Right hindlimb (tissue), 1 donor: ENCODE measurements at regions not wholly inside any gene's neighbourhood (a gene's known extent, or its start where the extent isn't known, plus 50 kb on each side); places are given as distances from the start of the nearest gene placed in this dataset.
A peak's percentile ranks its signal among the peaks of the same experiment; 100 is the strongest.
"Not testable (repeated sequence)": the region's sequence is repeated elsewhere in the genome, so short reads cannot be mapped to it uniquely, and the experiment has no call there.

Experiments
- DNase-seq: peaks from one replicate; pipeline ENCODE4 v3.0.0-alpha.2; 2018

GRCh38 chr9:71504636-71505035 is 263.7 kb downstream of the CEMIP2 start:
- no peak for DNase-seq

- no peak for DNase-seq
Measured at GRCh38 chr9:71498691-71499090, 269.6 kb downstream of the CEMIP2 start.

DNA sequence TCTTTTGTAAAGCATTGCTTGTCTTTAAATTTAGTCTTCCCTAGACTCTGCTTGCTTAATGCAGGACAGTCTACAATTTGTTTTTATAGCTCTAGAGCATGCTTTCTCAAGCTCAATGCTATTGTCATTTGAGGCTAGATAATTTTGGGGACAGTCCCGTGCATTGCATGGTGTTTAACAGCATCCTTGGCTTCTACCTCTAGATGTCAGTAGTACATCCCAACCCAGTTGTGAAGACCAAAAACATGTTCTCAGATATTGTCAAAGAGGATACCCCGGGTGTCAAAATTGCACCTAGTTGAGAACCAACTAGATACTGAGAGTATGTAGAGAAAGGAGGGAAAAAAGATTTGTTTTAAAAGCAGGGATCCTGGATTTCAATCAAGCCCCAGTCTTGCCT is 277.5 kb downstream of the CEMIP2 start:
- no peak for DNase-seq

- peak; percentile 45 for DNase-seq
Measured at GRCh38 chr9:71487061-71487460, 281.3 kb downstream of the CEMIP2 start.

- no peak for DNase-seq
Measured at GRCh38 chr9:71485326-71485725, 283.0 kb downstream of the CEMIP2 start.

GRCh38 chr9:71483436-71483835 is 284.9 kb downstream of the CEMIP2 start:
- no peak for DNase-seq

- no peak for DNase-seq
Measured at GRCh38 chr9:71479621-71480020, 288.7 kb downstream of the CEMIP2 start.

DNA sequence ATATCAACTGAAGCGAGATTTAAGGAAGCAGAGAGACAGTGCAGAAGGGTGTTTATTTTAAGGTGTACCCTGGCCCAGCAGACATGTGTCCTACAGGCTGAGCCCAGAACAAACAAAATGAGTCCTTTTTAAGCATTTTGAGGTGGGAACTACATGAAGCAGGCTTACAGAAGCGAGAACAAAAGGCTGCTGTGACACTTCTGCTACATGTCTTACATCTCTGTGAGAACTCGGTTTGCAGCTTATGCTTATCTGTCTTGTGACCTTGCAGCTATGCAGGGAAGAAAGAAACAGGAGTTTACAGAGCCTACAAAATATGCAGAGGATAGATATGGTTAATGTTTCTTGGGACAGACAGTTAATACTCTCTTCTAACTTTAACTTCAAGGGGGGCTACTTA is 295.9 kb downstream of the CEMIP2 start:
- no peak for DNase-seq

DNA sequence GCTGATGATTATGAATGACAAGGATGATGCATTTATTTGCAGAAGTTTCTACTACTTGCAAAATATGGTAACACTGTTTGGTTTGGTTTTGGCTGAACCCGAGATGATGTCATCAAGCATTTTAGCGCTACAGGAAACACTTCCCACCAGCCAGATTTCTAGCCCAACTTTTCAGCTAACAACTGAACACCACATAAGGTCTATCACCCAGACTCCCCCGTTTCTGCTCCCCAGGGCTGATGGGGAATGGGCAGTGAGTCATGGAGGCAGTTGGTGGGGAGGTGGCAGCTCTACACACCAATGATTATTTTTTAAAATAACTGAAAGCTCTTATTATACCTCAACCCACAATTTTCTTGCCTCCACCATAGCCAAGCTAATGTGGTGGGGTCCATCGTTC is 302.9 kb downstream of the CEMIP2 start:
- no peak for DNase-seq

DNA sequence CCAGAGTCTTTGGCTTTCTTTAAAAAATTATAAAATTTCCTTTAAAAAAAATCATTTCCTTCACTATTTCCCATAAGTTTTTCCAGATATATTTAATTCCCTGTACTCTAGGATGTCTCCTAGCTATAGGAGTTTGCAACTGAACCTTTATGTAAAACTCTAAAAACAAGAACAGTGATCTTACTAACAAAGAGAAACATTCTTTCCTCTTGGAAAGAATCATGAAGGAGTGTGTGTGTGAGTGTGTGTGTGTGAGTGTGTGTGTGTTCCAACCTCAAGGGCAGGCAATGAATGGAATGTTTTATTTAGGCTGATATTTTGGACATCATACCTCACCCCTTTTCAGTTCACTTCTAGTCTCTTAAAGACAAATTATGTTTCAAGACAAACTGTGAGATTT is 309.2 kb downstream of the CEMIP2 start:
- DNase-seq = no peak

GRCh38 chr9:71446473-71447411 is 321.6 kb downstream of the CEMIP2 start:
- peak; percentile 87 for DNase-seq

GRCh38 chr9:71446106-71446472 is 322.2 kb downstream of the CEMIP2 start:
- no peak for DNase-seq

GRCh38 chr9:71442937-71443336 is 321.5 kb upstream of the TRPM3 start:
- DNase-seq = no peak

DNA sequence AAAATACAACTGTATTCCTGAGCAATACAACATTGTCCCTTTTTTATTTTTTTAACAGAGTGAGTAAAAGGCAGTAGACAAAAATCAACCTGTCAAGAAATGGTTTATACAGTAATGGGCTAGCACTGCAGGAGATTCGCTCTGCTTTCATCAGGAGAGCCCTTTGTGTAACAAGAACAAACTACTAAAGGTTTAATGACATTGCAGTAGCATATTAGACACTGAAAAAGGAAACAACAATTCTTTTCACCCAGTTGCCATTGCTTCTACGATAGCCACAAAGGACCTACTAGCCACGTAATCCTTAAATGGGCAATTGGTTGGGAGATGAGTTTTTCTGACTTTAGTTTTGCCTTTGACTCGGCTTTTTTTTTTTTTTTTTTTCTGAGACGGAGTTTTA is 319.8 kb upstream of the TRPM3 start:
- no peak for DNase-seq

DNA sequence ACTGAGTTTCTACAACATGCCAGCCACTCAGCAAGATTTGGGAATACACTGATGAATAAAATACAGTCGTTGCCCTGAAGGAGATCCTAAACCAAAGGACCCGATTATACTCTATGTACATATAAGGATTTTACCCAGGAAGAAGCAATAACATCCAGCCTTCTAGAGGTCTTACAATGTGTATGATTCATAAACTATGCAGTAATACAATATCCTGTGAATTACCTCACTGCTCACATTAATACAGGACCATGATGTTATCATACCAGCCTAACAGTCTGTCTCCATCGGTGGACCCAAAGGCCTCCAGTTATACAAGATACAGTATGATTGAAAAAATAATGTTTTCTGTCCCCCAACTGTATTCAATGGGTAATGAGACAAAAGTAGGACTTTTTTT is 310.5 kb upstream of the TRPM3 start:
- no peak for DNase-seq

DNA sequence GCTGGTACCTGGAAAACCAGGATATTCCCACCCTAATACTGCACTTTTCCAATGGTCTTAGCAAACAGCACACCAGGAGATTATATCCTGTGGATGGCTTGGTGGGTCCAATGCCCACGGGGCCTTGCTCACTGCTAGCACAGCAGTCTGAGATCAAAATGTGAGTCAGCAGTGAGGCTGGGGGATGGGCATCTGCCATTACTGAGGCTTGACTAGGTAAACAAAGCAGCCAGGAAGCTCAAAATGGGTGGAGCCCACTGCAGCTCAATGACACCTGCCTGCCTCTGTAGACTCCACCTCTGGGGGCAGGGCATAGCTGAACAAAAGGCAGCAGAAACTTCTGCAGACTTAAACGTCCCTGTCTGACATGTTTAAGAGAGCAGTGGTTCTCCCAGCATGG is 285.9 kb upstream of the TRPM3 start:
- not testable (repeated sequence) for DNase-seq

- no peak for DNase-seq
Measured at GRCh38 chr9:71403106-71403505, 281.7 kb upstream of the TRPM3 start.

DNA sequence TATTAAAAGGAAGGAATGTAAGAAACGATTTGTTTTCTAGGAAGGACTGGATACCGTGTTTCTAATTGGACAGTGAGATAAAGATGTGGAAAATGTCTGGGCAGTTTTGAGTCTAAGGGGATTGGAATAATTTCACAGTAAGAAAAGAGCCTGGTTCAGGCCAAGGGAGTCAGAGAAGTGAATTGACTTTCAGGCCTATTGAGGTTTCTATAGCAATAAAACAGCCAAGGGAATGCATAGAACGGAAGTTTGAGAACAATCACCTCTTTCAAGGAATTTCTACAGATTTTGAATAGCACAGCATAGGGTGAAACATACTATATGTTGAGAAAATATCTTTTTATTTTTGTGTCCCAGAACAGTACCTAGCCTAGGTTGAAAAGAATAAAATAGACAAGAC is 271.6 kb upstream of the TRPM3 start:
- no peak for DNase-seq

DNA sequence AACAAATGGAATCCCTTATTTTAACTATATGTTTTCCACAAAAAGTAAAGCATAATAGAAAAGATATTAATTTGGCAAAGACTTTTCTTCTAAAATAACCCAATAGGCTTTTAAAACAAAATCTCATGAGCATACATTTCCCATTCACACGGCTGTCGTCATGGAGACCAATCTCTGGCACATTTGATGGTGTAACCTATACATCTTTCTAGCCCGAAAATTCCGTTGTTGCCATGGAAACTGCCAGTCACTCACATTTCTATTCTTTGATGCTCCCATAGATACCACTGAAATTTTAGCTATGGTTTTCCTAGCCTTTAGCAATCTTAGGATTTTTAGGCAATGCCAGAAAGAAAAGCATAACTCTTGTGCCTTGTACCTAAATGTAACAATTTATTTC is 262.9 kb upstream of the TRPM3 start:
- DNase-seq = no peak

DNA sequence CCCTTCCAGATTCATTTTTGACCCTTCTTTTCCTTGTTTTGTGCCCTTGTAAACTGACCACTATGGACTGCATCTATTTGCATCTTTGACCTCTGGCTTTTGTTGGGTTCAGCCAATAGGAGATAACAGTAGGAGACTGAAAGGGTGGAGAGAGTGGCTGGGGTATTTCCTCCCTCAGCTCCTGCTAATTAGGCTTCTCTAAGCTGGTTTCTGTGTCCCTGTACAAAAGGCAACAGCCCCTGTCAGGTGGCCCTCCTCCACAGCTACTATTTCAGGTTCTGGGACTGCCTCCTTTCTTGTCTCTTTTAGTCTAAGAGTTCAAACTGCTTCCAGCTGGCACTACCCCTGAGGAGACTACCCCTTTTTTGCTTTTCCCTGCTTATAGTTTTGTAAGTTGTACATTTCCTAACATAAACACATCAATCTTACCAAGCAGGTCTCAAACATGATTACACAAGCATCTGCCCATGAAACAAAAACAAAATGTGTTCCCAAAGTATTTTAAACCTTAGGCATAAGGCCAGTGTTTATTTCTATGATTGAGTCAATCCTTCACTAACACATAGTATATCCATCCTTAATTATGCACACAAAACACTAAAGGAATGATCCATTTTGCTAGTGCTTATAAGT is 262.0 kb upstream of the TRPM3 start:
- DNase-seq = no peak

GRCh38 chr9:71368157-71368556 is 246.7 kb upstream of the TRPM3 start:
- no peak for DNase-seq

DNA sequence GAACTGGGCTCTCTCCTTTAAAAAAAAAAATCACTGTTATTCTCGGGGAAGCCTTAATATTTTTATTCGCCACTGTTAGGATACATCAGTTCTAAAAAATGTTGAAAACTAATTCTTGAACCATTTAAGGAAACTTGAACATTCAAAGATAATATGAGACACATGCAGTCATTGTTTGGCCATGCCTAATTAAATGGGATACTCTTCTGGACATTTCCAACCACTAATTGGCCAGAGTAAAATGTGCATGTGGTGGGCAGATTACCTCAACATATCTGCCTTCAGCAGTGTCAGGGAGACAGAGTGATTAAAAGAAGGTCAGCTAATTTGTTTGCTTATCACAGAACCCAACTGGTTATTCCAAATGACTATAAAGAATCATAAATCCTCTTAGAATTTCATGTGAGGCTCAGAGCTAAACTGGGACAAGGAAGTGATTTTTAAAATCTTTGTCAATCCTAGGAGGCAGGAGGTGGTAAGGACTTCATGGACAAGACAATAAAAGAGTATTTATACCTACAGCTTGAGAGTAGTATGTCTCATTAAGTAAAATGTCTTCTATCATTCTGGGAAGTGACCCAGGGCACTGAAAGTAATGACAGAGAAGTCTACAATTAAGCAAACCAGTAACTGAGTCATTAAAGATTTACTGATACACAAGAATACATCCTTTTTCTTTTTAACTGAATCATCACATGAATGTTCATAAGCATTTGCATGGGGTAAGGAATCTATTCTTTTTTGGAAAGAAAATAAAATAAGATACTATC is 242.9 kb upstream of the TRPM3 start:
- DNase-seq = no peak

GRCh38 chr9:71363286-71363961 is 242.0 kb upstream of the TRPM3 start:
- DNase-seq = no peak
